ENCODE measurements at regions not wholly inside any gene's neighbourhood (a gene's known extent, or its start where the extent isn't known, plus 50 kb on each side); places are given as distances from the start of the nearest gene placed in this dataset.

GRCh38 chr2:210965472-210965871, 409.1 kb downstream of the CPS1 start:
- TF ChIP-seq, protein P1, sequence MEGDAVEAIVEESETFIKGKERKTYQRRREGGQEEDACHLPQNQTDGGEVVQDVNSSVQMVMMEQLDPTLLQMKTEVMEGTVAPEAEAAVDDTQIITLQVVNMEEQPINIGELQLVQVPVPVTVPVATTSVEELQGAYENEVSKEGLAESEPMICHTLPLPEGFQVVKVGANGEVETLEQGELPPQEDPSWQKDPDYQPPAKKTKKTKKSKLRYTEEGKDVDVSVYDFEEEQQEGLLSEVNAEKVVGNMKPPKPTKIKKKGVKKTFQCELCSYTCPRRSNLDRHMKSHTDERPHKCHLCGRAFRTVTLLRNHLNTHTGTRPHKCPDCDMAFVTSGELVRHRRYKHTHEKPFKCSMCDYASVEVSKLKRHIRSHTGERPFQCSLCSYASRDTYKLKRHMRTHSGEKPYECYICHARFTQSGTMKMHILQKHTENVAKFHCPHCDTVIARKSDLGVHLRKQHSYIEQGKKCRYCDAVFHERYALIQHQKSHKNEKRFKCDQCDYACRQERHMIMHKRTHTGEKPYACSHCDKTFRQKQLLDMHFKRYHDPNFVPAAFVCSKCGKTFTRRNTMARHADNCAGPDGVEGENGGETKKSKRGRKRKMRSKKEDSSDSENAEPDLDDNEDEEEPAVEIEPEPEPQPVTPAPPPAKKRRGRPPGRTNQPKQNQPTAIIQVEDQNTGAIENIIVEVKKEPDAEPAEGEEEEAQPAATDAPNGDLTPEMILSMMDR (conservative IDR thresholded peaks at IDR 0.05; ENCODE audit: low read length), result no peak
- no peak for TF ChIP-seq EZH2phosphoT487 (IDR thresholded peaks at IDR 0.05; ENCODE audit: borderline replicate concordance, low read depth, low read length)
